GM11168 (cell line): ENCODE measurements at regions not wholly inside any gene's neighbourhood (a gene's known extent, or its start where the extent isn't known, plus 50 kb on each side); places are given as distances from the start of the nearest gene placed in this dataset.
"Not testable (repeated sequence)": the region's sequence is repeated elsewhere in the genome, so short reads cannot be mapped to it uniquely, and the experiment has no call there.

Source experiments
- in situ Hi-C: fragments of 300-500 bp; cut with MboI; formaldehyde crosslinking; loops from one replicate; pipeline ENCODE4 v1.12.0; 2022; ENCODE audit warnings: low sequenced_read_pairs; ENCODE audit not compliant: unreplicated experiment

GRCh38 chr1:218494449-218494852, 149.3 kb downstream of the TGFB2 start:
- in situ Hi-C loops: no loop called here

DNA sequence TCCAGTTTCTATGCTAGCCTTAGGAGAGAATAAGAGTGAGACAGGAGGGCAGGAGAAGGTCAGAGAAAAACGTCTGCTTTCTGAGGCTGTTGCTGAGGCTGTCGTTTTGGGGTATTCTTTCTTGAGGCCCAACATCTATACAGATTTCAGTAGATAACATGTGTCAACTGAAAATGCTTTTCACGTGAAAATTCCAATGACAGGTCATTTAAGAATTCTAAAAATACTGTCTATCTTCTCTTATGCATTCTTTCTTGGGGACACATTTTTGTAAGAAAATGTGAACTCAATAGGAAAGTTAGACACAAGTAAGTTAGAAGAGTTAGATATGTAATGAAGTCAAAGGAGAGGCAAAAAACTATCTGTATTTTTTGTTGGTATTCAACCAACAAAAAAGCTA, 150.8 kb downstream of the TGFB2 start:
- in situ Hi-C loops: no loop called here

- in situ Hi-C loops: no loop called here
Observed at GRCh38 chr1:218496561-218496960, 151.4 kb downstream of the TGFB2 start.

DNA sequence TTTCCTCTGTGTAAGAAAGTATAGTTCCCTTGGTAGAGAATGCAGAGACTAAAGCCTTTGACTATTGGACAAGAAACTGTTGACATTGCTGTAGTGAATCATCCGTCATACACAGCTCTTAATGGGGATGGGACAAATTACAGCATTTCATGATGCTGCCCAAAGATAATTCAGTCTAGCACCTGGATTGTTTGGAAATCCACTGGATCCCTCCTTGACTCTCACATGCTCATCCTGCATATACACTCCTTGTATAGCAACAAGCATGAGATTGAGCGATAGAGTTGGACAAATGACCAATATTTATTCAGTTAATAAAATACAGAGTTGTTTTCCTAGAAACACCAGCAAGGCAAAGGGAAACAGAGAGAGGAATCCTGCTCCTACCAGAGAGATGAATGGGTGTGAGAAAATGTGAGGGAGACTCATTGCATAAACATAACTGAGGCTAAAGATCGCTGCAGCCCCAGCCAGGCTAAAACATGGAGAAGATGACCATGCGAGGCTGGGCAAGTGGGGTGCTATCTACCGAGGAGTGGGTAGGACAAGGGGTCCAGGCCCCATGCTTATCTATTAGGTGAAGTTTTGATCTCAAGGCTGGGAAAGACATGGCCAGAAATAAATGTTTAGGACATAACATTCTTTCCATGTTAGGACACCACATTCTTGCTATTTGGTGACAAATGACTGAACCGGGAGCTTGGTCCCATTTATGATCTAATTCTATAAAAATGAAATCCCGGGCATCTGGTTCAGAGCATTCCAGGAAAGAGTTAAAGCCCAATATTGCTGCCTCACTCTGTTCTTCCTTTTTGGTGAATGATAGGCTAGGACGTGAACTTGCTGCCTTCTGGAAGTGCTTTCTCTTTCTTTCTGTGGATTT, 153.2 kb downstream of the TGFB2 start:
- in situ Hi-C loops: no loop called here

DNA sequence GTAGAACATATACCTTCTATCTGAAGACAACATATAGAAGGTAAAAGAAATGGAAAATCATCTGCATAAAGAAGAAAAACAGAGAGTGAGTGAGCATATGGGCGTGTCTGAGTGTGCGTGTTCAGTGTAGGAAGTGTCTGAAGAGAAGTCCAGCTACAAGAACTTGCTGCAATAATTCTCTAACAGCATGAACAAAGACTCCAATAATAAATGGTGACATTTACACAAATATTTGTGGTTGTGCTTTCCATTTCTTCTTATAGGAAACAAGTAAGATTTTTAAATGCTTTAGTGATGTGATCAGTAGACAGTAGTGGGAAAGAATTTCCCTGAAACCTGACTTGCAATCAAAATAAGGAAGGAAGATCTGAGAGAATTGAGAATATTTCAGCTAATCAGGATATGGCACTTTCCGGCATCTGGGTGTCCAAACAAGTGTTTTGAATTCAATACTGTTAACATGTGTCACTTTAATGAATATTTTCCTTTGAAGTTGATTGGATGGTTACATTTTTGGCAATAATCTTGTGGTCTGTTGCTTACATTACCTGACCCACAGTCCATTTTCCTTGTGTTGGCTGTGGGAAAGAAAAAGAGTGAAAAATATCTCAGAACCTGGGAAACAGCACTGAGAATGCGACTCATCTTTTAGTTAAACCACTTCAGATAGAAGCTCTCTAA, 154.0 kb downstream of the TGFB2 start:
- in situ Hi-C loops: no loop called here

- in situ Hi-C loops: no loop called here
Observed at GRCh38 chr1:218499911-218500310, 154.8 kb downstream of the TGFB2 start.

DNA sequence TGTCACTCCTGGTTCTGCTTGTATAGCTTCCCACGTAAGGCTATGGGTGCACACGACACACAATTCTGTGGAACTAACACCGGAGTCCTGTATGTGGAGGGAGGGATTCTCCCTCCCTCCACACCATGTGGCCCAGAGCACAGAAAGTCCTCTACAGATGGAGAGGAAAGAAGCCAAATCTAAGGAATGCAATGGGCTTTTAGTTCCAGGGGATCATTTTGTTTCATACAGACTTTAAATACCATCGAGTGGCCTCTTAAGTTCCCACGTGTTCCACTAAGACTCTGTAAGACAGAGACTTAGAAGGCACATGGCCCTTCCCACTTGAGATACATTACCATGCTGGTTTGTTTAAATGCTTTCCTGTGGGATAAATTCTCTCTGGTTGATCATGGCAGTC, 156.0 kb downstream of the TGFB2 start:
- in situ Hi-C loops: no loop called here

- in situ Hi-C loops: no loop called here
Observed at GRCh38 chr1:218502383-218502782, 157.2 kb downstream of the TGFB2 start.

DNA sequence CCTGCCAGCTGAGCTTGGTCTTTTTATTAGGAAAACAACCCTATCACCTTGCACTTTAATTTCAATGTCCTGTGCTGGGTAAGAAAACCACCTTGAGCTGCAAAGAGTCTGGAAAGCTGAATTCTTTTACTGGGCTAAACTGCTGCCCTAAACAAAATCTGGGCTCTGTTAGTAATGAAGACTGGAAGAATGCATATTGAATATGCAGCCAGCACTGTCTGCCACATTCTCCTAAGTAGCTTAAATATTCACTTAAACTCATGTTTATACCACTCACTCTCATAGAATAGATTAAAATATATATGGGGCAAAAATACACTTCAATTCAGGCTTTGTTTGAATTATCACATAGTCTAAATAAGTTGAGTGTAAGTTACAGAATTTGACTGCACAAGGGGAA, 158.0 kb downstream of the TGFB2 start:
- in situ Hi-C loops: no loop called here

DNA sequence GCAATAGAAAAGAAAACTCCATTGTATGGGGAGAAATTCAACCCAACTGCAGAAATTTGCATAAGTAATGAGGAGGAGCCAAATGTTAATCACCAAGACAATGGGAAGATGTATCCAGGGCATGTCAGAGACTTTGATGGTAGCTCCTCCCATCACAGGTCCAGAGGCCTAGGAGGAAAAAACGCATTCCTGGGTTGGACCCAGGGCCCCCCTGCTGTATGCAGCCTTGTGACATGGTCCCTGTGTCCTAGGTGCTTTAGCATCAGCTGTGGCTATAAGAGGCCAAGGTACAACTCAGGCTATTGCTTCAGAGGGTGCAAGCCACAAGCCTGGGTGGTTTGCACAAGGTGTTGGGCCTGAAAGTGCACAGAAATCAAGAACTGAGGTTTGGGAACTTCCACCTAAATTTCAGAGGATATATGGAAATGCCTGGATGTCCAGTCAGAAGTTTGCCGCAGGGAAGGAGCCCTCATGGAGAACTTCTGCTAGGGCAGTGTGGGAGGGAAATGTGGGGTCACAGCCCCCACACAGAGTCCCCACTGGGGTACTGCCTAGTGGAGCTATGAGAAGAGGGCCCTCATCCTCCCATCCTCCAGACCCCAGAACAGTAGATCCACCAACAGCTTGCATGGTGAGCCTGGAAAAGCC, 162.3 kb downstream of the TGFB2 start:
- in situ Hi-C loops: no loop called here

GRCh38 chr1:218510153-218510772, 165.1 kb downstream of the TGFB2 start:
- in situ Hi-C loops: loop anchor here (10.0 kb wide), 1 partner anchor 185 kb away; no protein-coding TSS in a partner anchor

DNA sequence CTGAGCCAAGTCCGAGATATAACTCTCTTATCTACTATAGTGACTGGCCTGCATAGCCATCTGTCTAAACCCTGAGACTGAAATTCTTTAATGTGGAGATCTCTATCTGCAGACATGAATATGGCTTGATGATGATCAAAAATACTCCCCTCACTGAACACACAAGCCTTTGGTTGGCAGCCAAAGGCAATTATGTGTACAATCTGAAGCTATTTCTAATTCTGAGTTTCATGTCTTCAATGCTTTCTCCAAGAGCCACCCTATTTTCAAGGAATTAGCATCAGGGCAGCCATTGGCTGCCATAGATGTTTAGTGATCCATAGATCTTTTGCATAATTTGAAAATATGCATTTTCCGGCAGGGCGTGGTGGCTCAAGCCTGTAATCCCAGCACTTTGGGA, 168.2 kb downstream of the TGFB2 start:
- in situ Hi-C loops: loop anchor here (10.0 kb wide), 1 partner anchor 189 kb away; no protein-coding TSS in a partner anchor

- in situ Hi-C loops: loop anchor here (10.0 kb wide), 1 partner anchor 190 kb away; no protein-coding TSS in a partner anchor
Observed at GRCh38 chr1:218514689-218515088, 169.6 kb downstream of the TGFB2 start.

GRCh38 chr1:218516526-218516925, 171.4 kb downstream of the TGFB2 start:
- in situ Hi-C loops: loop anchor here (10.0 kb wide), 1 partner anchor 192 kb away; no protein-coding TSS in a partner anchor

DNA sequence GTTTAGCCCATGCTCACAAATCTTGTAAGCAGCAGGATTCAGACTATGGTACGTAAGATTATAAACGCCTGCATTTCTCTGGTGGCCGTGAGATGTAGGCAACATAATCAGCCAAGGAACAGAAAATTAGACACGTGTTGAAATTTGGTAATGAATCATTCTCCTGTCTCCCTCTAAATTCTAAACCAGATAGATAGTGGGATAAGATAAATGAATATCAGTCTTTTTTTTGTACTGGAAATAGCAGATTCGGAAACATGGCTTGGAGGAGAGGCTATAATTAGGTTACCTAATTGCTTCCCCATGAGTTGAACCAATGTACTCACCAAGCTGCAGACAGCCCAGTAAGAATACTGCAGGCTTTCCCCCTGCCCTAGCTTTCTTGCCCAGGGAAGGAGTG, 172.3 kb downstream of the TGFB2 start:
- in situ Hi-C loops: loop anchor here (10.0 kb wide), 1 partner anchor 193 kb away; no protein-coding TSS in a partner anchor

- in situ Hi-C loops: loop anchor here (10.0 kb wide), 1 partner anchor 193 kb away; no protein-coding TSS in a partner anchor
Observed at GRCh38 chr1:218518216-218518740, 173.1 kb downstream of the TGFB2 start.

DNA sequence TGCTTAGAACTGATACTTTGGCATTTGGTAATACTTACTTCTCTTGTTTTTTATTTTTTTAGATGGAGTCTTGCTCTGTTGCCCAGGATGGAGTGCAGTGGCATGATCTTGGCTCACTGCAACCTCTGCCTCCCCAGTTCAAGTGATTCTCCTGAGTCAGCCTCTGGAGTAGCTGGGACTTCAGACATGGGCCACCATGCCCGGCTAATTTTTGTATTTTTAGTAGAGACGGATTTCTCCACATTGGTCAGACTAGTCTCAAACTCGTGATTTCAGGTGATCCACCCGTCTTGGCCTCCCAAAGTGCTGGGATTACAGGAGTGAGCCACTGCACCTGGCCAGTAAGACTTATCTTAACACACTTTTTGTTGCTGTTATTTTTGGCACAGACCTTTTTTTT, 175.5 kb downstream of the TGFB2 start:
- in situ Hi-C loops: not testable (repeated sequence)

DNA sequence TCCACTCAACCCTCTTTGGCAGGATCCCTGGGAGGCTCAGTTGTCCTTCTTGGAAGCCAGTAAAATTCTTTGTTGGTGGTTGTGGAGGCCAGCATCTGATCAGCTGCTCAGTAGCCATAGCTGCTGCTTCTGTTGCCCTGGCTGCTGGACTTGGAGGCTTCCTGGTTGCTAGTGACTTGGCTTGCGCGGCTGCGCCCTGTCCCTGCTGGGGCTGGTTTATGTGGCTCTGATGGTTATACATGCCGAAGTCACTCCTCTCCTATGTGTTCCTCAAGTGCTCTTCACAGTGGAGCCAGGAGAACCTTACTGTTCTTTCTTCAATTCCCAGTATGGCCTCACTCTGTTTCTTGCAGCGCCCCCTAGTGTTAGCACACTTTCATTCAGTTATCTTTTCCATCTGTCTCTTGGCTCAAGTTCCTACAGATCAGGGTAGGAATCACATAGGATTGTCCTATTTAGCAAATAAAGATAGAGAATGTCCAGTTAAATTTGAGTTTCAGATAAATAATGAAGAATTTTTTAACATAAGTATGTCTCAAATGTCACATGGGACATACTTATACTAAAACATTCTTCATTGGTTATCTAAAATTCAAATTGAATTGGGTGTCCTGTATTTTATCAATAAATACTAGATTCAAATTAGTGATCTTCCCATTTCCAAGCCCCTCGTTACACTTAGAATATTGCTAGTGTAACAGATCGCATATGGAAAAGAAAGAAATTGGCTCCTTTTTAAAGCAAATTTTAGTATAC, 176.5 kb downstream of the TGFB2 start:
- in situ Hi-C loops: no loop called here

GRCh38 chr1:218524526-218524925, 179.4 kb downstream of the TGFB2 start:
- in situ Hi-C loops: no loop called here
